HUES48 (cell line): ENCODE measurements at regions not wholly inside any gene's neighbourhood (a gene's known extent, or its start where the extent isn't known, plus 50 kb on each side); places are given as distances from the start of the nearest gene placed in this dataset.
"Not testable (repeated sequence)": the region's sequence is repeated elsewhere in the genome, so short reads cannot be mapped to it uniquely, and the experiment has no call there.

Source experiments
- H3K27ac ChIP-seq: one replicate; pipeline ENCODE4 v1.7.0; 2013; ENCODE audit warnings: low read depth, low read length, inconsistent platforms
- H3K27me3 ChIP-seq: 2 replicates; pipeline ENCODE4 v1.6.1; 2013; ENCODE audit warnings: mild to moderate bottlenecking, low read length; ENCODE audit not compliant: control insufficient read depth, insufficient read depth
- H3K36me3 ChIP-seq: 2 replicates; pipeline ENCODE4 v1.6.1; 2013; ENCODE audit warnings: low read length; ENCODE audit not compliant: control insufficient read depth, insufficient read depth
- H3K4me1 ChIP-seq: 2 replicates; pipeline ENCODE4 v1.6.1; 2013; ENCODE audit warnings: mild to moderate bottlenecking, low read length; ENCODE audit not compliant: control insufficient read depth, insufficient read depth
- H3K4me3 ChIP-seq: 2 replicates; pipeline ENCODE4 v1.5.1; 2013; ENCODE audit warnings: mild to moderate bottlenecking, low read depth, low read length
- H3K9ac ChIP-seq: 2 replicates; pipeline ENCODE4 v1.6.1; 2013; ENCODE audit warnings: mild to moderate bottlenecking, low read depth, low read length, moderate library complexity
- H3K9me3 ChIP-seq: 2 replicates; pipeline ENCODE4 v1.6.1; 2013; ENCODE audit warnings: low read length; ENCODE audit not compliant: control insufficient read depth, insufficient read depth

GRCh38 chr13:97540696-97541095, 106.7 kb downstream of the RAP2A start:
- Histone ChIP-seq H3K9me3 (no peaks in the 10 kb centered on the region), H3K4me1 (peaks cover 11% of the 10 kb centered on the region), H3K27me3 (no peaks in the 10 kb centered on the region), H3K4me3 (no peak overlapping the region), H3K27ac (no peak overlapping the region), H3K36me3 (no peaks in the 10 kb centered on the region), H3K9ac (no peak overlapping the region)

- Histone ChIP-seq H3K27ac (no peak overlapping the region), H3K9ac (no peak overlapping the region), H3K27me3 (no peaks in the 10 kb centered on the region), H3K4me1 (peaks cover 11% of the 10 kb centered on the region), H3K36me3 (no peaks in the 10 kb centered on the region), H3K4me3 (no peak overlapping the region), H3K9me3 (no peaks in the 10 kb centered on the region)
Measured at GRCh38 chr13:97542102-97542685, 108.2 kb downstream of the RAP2A start.

- no peaks in the 10 kb centered on the region for H3K27me3 ChIP-seq
- H3K36me3 ChIP-seq, result no peaks in the 10 kb centered on the region
- no peak overlapping the region for H3K9ac ChIP-seq
- no peak overlapping the region for H3K27ac ChIP-seq
- no peaks in the 10 kb centered on the region for H3K9me3 ChIP-seq
- H3K4me3 ChIP-seq, result no peak overlapping the region
- peaks cover 11% of the 10 kb centered on the region for H3K4me1 ChIP-seq
Measured at GRCh38 chr13:97544031-97544765, 110.2 kb downstream of the RAP2A start.

GRCh38 chr13:97544971-97545499, 111.1 kb downstream of the RAP2A start:
- H3K36me3 ChIP-seq, H3K9me3 ChIP-seq, H3K27me3 ChIP-seq, H3K4me3 ChIP-seq, H3K9ac ChIP-seq, H3K27ac ChIP-seq: not testable (repeated sequence)
- H3K4me1 ChIP-seq, result peaks cover 11% of the 10 kb centered on the region

GRCh38 chr13:97548138-97548537, 114.2 kb downstream of the RAP2A start:
- Histone ChIP-seq H3K9ac (no peak overlapping the region), H3K27me3 (no peaks in the 10 kb centered on the region), H3K4me1 (peaks cover 11% of the 10 kb centered on the region), H3K36me3 (no peaks in the 10 kb centered on the region), H3K9me3 (no peaks in the 10 kb centered on the region), H3K27ac (no peak overlapping the region), H3K4me3 (no peak overlapping the region)

GRCh38 chr13:97548711-97549110, 114.7 kb downstream of the RAP2A start:
- Histone ChIP-seq H3K9me3 (no peaks in the 10 kb centered on the region), H3K27ac (no peak overlapping the region), H3K4me3 (no peak overlapping the region), H3K9ac (no peak overlapping the region), H3K4me1 (peaks cover 8% of the 10 kb centered on the region), H3K27me3 (no peaks in the 10 kb centered on the region), H3K36me3 (no peaks in the 10 kb centered on the region)

GRCh38 chr13:97549201-97549600, 115.2 kb downstream of the RAP2A start:
- no peaks in the 10 kb centered on the region for H3K9me3 ChIP-seq
- H3K4me1 ChIP-seq, result peaks cover 3% of the 10 kb centered on the region; the same call in 1 of the 2 replicates
- H3K27me3 ChIP-seq, result no peaks in the 10 kb centered on the region
- H3K4me3 ChIP-seq, result no peak overlapping the region
- H3K9ac ChIP-seq, result no peak overlapping the region
- no peak overlapping the region for H3K27ac ChIP-seq
- no peaks in the 10 kb centered on the region for H3K36me3 ChIP-seq

GRCh38 chr13:97554496-97554895, 120.5 kb downstream of the RAP2A start:
- no peaks in the 10 kb centered on the region for H3K4me1 ChIP-seq

GRCh38 chr13:97555034-97555433, 121.1 kb downstream of the RAP2A start:
- Histone ChIP-seq H3K4me3 (no peak overlapping the region), H3K4me1 (no peaks in the 10 kb centered on the region), H3K27ac (no peak overlapping the region), H3K36me3 (no peaks in the 10 kb centered on the region), H3K9ac (no peak overlapping the region), H3K27me3 (no peaks in the 10 kb centered on the region), H3K9me3 (no peaks in the 10 kb centered on the region)

More at GRCh38 chr13:97554496-97554895, 120.5 kb downstream of the RAP2A start:
- no peak overlapping the region for H3K9ac ChIP-seq
- H3K27ac ChIP-seq, result no peak overlapping the region
- H3K36me3 ChIP-seq, result no peaks in the 10 kb centered on the region
- H3K9me3 ChIP-seq, result no peaks in the 10 kb centered on the region
- no peaks in the 10 kb centered on the region for H3K27me3 ChIP-seq
- no peak overlapping the region for H3K4me3 ChIP-seq

GRCh38 chr13:97559030-97559429, 125.1 kb downstream of the RAP2A start:
- Histone ChIP-seq H3K4me1 (no peaks in the 10 kb centered on the region), H3K4me3 (no peak overlapping the region), H3K27ac (no peak overlapping the region), H3K27me3 (no peaks in the 10 kb centered on the region), H3K9ac (no peak overlapping the region), H3K9me3 (no peaks in the 10 kb centered on the region), H3K36me3 (no peaks in the 10 kb centered on the region)

GRCh38 chr13:97559981-97560380, 126.0 kb downstream of the RAP2A start:
- Histone ChIP-seq H3K4me3 (no peak overlapping the region), H3K9me3 (no peaks in the 10 kb centered on the region), H3K27ac (no peak overlapping the region), H3K4me1 (no peaks in the 10 kb centered on the region), H3K36me3 (no peaks in the 10 kb centered on the region), H3K27me3 (no peaks in the 10 kb centered on the region), H3K9ac (no peak overlapping the region)
